Ovary (tissue), 7 donors: ENCODE measurements at regions not wholly inside any gene's neighbourhood (a gene's known extent, or its start where the extent isn't known, plus 50 kb on each side); places are given as distances from the start of the nearest gene placed in this dataset.

ENCODE experiments used
- DNase-seq, 5 donors: peaks; one replicate each; pipeline ENCODE4 v3.0.0-alpha.2; 2019 to 2020
- H3K27ac ChIP-seq, 2 donors: fragments of 200-600 bp; one replicate each; pipeline versions ENCODE4 v1.5.1 to v1.8.0; 2019 to 2022
- H3K27me3 ChIP-seq: fragments of 200-600 bp; one replicate; pipeline ENCODE4 v1.8.0; 2022
- H3K36me3 ChIP-seq: fragments of 200-600 bp; sonication (generic); one replicate; pipeline ENCODE4 v1.5.1; 2019
- H3K4me1 ChIP-seq: one replicate; pipeline ENCODE4 v1.8.1; 2013; ENCODE audit warnings: mild to moderate bottlenecking, moderate library complexity; ENCODE audit not compliant: insufficient read depth
- H3K4me3 ChIP-seq: fragments of 200-600 bp; sonication (generic); one replicate; pipeline ENCODE4 v1.5.1; 2017
- H3K9me3 ChIP-seq, 2 donors: fragments of 200-600 bp in 1 of 2; sonication (generic) in 1 of 2; one replicate each; pipeline versions ENCODE4 v1.5.1 to v1.8.1; 2013 to 2019; ENCODE audit warnings: mild to moderate bottlenecking in 1 of 2, moderate library complexity in 1 of 2
- EP300 ChIP-seq: sonication (generic); formaldehyde crosslinking; IDR thresholded peaks from one replicate; pipeline ENCODE4 v1.6.1; 2017; ENCODE audit warnings: antibody characterized with exemption
- POLR2A ChIP-seq: fragments of 450-650 bp; IDR thresholded peaks from one replicate; pipeline ENCODE4 v1.6.1; 2017; ENCODE audit warnings: antibody characterized with exemption, mild to moderate bottlenecking, moderate library complexity
- WGBS, 3 donors: extraction: QIAGEN DNeasy Blood & Tissue Kit in 1 of 3; methylation state at CpG; one replicate each; pipeline versions ENCODE4 v1.1.5 to v1.1.7; 2013 to 2017; 5-methylcytosine and 5-hydroxymethylcytosine counted together
- intact Hi-C, 4 donors: fragments of 100-400 bp; cut with DNase I; formaldehyde crosslinking; loops; one replicate each; pipeline versions ENCODE4 v1.11.0 to v1.15.1; 2022 to 2023
- TF ChIP-seq, protein P1 (sequence below), 3 donors: fragments of 450-650 bp in 2 of 3; fragments of 200-600 bp in 1 of 3; IDR thresholded peaks; one replicate each; pipeline versions ENCODE4 v1.5.1 to v1.8.0; 2016 to 2022; ENCODE audit warnings: antibody characterized with exemption in 3 of 3, mild to moderate bottlenecking in 1 of 3
- donor health status: DM: no; HTN: no; CAD: no; lungs with moderate emphysema.
- donor health status: DM: no; HTN: no; CAD: no.
- donor health status: Bipolar disorder and iron deficiency.
- donor health status: DM: no; HTN: no; CAD: no.
- donor health status: DM: yes; HTN: yes; CAD: no.

DNA sequence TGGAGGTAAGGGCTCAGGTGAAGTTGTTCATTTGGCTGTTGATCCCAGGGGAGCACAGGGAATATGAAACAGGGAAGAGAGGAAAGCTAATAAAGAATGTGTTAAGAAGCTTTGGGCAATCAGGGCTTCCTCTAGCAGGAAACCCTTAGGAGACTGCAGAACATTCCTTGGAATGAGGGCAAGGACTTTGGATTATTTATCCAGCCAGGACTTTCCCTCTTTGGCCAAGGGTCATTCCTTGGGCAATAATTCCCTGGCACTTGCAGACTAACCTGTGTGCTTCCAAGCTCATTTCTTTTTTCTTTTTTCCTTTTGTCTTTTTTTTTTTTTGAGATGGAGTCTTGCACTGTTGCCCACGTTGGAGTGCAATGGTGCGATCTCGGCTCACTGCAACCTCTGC, 209.2 kb upstream of the MAP3K1 start:
- Histone ChIP-seq H3K36me3 (no peaks in the 10 kb centered on the region), H3K27ac (no peak overlapping the region), H3K4me3 (no peak overlapping the region), H3K27me3 (no peaks in the 10 kb centered on the region), H3K4me1 (no peaks in the 10 kb centered on the region), H3K9me3 (no peaks in the 10 kb centered on the region)
- intact Hi-C loops = no loop called here
- no peak for DNase-seq
- TF ChIP-seq, protein P1, sequence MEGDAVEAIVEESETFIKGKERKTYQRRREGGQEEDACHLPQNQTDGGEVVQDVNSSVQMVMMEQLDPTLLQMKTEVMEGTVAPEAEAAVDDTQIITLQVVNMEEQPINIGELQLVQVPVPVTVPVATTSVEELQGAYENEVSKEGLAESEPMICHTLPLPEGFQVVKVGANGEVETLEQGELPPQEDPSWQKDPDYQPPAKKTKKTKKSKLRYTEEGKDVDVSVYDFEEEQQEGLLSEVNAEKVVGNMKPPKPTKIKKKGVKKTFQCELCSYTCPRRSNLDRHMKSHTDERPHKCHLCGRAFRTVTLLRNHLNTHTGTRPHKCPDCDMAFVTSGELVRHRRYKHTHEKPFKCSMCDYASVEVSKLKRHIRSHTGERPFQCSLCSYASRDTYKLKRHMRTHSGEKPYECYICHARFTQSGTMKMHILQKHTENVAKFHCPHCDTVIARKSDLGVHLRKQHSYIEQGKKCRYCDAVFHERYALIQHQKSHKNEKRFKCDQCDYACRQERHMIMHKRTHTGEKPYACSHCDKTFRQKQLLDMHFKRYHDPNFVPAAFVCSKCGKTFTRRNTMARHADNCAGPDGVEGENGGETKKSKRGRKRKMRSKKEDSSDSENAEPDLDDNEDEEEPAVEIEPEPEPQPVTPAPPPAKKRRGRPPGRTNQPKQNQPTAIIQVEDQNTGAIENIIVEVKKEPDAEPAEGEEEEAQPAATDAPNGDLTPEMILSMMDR (IDR thresholded peaks at IDR 0.05) = no peak
- TF ChIP-seq EP300 (no peak), POLR2A (no peak)
- WGBS, 3 donors = 89 to 97% (median 94%) methylated on average over 3 of the region's 3 CpGs

DNA sequence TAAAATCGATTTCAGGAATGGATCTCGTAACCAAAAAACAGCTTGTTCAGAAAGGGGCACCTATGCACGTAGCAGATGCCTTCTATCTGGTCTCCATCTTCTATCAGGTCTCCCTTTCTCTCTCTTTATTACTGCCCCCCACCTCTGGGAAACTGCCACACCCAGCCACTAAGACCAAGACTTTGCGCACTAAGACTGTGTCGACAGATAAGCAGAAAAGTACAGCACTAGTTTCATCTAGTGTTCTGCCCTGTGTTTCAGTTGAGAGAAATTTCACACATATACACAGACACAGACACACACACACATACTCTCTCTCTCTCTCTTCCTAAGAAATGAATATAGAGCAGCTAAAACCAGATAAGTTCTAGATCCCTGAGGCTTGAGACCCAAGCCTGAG, 210.1 kb upstream of the MAP3K1 start:
- no peaks in the 10 kb centered on the region for H3K27me3 ChIP-seq
- no peaks in the 10 kb centered on the region for H3K9me3 ChIP-seq
- H3K4me1 ChIP-seq = no peaks in the 10 kb centered on the region
- no peaks in the 10 kb centered on the region for H3K36me3 ChIP-seq
- intact Hi-C loops = no loop called here
- no peak for TF ChIP-seq EP300
- no peak for TF ChIP-seq POLR2A
- TF ChIP-seq, protein P1 (IDR thresholded peaks at IDR 0.05) = no peak
- DNase-seq = no peak
- no peak overlapping the region for H3K27ac ChIP-seq
- H3K4me3 ChIP-seq = no peak overlapping the region
- WGBS, 3 donors = 95 to 98% (median 96%) methylated on average over 5 of the region's 5 CpGs

DNA sequence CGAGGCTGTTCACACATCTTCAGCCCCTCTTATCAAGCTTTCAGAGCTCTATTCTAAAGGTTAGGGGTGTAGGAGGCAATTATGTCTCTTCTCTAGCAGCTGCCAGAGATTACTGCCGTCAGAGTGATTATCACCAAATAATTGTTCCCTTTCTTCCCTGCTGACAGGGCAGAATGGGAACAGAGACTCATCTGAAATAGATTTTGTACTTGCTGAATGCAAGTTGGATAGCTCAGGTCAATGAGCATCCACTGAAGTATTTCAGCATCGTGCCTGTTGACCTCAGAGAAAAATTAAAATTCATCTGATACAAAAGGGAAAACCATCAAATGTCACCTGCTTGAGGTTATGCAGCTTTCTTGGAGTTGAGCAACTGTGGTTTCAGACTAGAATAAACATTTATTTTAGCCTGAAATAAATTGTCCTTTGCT, 213.7 kb upstream of the MAP3K1 start:
- no peak for DNase-seq
- H3K27me3 ChIP-seq = no peaks in the 10 kb centered on the region
- no peaks in the 10 kb centered on the region for H3K4me1 ChIP-seq
- 55 to 58% (median 57%) methylated on average over 3 of the region's 3 CpGs for WGBS, 3 donors
- no peaks in the 10 kb centered on the region for H3K36me3 ChIP-seq
- H3K9me3 ChIP-seq = no peaks in the 10 kb centered on the region
- no peak for TF ChIP-seq POLR2A
- H3K4me3 ChIP-seq = no peak overlapping the region
- H3K27ac ChIP-seq = no peak overlapping the region
- intact Hi-C loops = no loop called here

DNA sequence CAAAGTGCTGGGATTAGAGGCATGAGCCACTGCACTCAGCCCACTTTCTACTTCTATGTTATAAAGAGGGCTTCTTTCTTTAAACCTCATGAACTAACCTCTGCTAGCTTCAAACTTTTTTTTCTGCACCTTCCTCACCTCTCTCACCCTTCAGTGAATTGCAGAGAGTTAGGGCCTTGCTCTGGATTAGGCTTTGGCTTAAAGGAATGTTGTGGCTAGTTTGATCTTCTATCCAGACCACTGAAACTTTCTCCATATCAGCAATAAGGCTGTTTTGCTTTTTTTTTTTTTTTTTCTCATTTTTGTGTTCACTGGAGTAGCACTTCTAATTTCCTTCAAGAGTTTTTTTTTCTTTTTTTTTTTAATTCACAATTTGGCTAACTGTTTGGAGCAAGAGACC, 216.4 kb upstream of the MAP3K1 start:
- no peak for TF ChIP-seq POLR2A
- TF ChIP-seq EP300 = no peak
- TF ChIP-seq, protein P1 (IDR thresholded peaks at IDR 0.05) = no peak
- intact Hi-C loops = no loop called here
- H3K4me3 ChIP-seq = no peak overlapping the region
- no peaks in the 10 kb centered on the region for H3K9me3 ChIP-seq
- no peaks in the 10 kb centered on the region for H3K4me1 ChIP-seq
- DNase-seq = no peak
- no peak overlapping the region for H3K27ac ChIP-seq
- no peaks in the 10 kb centered on the region for H3K36me3 ChIP-seq
- H3K27me3 ChIP-seq = no peaks in the 10 kb centered on the region

DNA sequence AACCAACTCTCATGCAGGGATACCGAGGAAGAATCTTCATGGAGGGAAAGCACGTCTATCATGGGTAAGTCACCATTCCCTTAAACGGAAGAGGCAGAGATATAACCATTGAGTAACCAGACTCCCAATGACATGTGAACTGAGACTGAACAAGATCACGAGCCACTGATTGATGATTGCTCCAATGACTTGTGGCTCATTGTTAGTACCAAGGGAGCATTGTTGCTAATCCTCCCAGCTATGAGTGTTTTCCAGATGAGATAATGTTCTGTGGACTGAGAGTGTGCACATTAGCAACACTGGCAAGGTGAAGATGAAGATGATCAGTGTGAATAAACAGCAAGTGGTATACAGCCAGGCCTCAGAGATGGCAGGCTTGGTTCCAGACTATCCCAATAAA, 219.2 kb upstream of the MAP3K1 start:
- H3K4me3 ChIP-seq = no peak overlapping the region
- intact Hi-C loops = no loop called here
- DNase-seq = no peak

More for the DNA sequence above, 219.2 kb upstream of the MAP3K1 start:
- TF ChIP-seq EP300 = no peak
- TF ChIP-seq, protein P1 (IDR thresholded peaks at IDR 0.05) = no peak
- H3K36me3 ChIP-seq = no peaks in the 10 kb centered on the region
- H3K4me1 ChIP-seq = no peaks in the 10 kb centered on the region
- no peaks in the 10 kb centered on the region for H3K9me3 ChIP-seq
- no peak overlapping the region for H3K27ac ChIP-seq
- H3K27me3 ChIP-seq = no peaks in the 10 kb centered on the region
- WGBS, 3 donors = 80 to 92% (median 86%) methylated on average over 4 of the region's 4 CpGs
